ENCODE measurements at regions not wholly inside any gene's neighbourhood (a gene's known extent, or its start where the extent isn't known, plus 50 kb on each side); places are given as distances from the start of the nearest gene placed in this dataset.

- no peak for DNase-seq
These were observed 239.2 kb upstream of the HS6ST1 start for GRCh38 chr2:128557831-128558241.

- no peak for DNase-seq
These were observed 239.8 kb upstream of the HS6ST1 start for GRCh38 chr2:128558441-128558840.

GRCh38 chr2:128558895-128559532, 240.3 kb upstream of the HS6ST1 start:
- DNase-seq: no peak

DNA sequence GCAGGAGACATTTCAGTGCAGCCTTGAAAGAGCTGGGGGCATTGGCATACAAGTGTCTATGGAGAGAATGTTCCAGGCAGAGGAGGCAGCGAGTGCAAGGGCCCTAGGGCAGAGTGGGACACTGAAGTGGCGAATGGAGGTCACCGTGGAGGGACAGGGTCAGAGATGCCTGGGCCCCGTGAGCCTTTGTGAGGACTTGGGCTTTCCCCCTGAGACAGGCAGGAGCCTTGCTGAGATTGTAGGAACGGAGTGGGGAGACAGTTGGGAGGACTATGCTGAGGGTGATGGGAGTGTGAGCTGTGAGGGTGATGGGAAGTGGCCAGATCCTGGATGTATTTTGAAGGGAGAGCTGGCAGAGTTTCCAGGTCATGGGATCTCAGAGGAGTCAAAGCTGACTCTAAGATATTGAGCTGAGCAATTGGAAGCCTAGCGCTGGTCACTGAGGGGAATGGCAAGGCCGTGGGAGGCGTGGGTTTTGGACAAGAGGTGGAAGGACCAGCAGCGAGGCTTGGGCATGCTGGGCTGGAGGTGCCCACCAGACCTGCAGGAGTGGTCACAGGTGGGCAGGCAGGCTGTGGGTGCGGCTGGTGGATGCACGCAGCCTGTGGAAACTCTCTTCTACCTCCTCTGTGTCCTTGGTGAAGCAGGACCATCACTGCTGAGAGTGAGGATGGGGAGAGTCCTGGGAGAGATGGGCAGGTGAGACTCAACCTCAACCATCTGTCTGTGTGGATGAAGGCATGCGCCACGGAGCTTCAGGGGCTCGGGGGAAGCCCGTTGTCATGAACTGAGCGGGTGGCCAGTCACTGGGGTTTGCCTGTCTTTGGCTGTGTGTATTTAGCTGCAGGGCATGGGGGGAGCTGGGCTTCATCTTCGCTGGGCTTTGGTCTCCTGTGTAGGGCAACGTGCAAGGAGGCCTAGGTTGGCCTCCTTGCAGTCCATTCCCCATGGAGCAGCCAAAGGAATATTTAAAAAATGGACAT, 241.2 kb upstream of the HS6ST1 start:
- DNase-seq: no peak

- DNase-seq: no peak
These were observed 242.1 kb upstream of the HS6ST1 start for GRCh38 chr2:128560718-128561117.

GRCh38 chr2:128562471-128563347, 244.0 kb upstream of the HS6ST1 start:
- no peak for DNase-seq

- no peak for DNase-seq
These were observed 244.7 kb upstream of the HS6ST1 start for GRCh38 chr2:128563348-128563687.

- no peak for DNase-seq
These were observed 245.5 kb upstream of the HS6ST1 start for GRCh38 chr2:128564131-128564530.

- no peak for DNase-seq
These were observed 245.9 kb upstream of the HS6ST1 start for GRCh38 chr2:128564551-128564950.

- DNase-seq: no peak
These were observed 246.8 kb upstream of the HS6ST1 start for GRCh38 chr2:128565441-128565840.

DNA sequence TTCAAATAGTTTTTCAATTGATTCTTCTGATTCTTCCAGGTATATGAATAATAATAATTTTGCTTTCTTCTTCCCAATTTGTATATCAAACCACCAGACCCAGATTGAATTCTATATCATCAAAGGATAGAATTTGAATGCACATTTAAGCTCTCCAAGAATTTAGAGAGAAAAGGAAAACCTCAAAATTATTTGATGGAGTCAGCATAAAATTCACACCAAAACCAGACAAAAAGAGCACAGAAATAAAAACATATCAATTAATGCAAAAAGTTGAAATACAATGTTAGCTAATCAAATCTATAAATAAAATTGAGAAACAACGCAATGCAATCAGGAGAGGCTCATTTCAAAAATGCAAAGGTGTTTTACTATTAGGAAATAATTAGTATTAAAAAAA, 248.0 kb upstream of the HS6ST1 start:
- DNase-seq: no peak

DNA sequence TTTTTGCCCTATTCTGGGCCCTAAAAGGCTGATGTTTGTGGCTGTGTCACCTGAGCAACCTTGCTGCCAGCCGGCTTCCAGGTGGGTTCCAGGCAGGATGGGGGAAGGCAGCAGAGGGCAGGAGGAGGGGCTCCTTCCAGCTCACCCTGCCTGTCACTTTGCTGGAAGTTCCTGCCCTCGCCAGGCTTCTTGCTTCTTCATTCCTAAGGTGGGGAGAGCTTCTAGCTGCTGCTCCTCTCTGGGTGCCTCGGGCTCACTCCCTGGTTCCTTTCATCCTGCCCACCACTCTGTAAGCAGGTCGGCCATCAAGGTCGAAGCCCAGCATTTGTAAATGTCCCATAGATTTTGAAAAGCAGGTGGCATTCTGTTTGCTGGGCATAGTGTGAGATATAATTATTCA, 249.4 kb upstream of the HS6ST1 start:
- no peak for DNase-seq

GRCh38 chr2:128573116-128573515, 254.4 kb upstream of the HS6ST1 start:
- no peak for DNase-seq

- DNase-seq: no peak
These were observed 254.9 kb upstream of the HS6ST1 start for GRCh38 chr2:128573531-128573930.

DNA sequence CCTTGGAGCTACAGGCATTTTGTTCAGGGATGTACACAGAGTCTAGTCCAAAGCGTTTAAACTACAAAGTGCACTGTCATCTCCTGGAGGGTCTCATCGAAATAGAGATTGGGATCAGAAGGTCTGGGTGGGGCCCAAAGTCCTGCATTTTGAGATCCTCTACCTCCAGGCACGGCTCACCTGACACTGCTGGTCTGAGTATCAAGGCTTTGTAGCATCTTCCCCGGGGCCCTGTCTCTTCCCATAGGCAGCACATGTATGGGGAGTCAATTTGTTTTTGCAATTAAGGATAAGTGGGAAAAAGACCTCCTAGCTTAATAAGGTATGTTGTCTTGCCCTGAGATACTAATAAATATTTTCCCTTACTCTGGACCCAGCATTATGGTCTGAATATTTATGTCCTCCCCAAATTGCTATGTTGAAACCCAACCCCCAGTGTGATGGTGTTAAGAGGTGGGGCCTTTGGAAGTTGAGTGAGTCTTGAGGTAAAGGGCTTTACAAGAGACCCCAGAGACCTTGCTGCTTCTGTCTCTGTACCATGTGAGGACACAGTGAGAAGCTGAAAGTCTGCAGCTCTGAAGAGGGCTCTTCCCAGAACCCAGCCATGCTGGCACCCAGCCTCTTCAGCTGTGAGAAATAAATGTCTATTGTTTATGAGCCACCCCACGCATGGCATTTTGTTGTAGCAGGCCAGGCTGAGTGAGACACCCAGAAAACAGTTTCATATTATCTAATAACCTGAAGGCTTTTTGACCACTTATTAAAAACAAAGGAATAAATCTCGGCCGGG, 258.7 kb upstream of the HS6ST1 start:
- DNase-seq: no peak

GRCh38 chr2:128578406-128579390, 260.0 kb upstream of the HS6ST1 start:
- DNase-seq: no peak

DNA sequence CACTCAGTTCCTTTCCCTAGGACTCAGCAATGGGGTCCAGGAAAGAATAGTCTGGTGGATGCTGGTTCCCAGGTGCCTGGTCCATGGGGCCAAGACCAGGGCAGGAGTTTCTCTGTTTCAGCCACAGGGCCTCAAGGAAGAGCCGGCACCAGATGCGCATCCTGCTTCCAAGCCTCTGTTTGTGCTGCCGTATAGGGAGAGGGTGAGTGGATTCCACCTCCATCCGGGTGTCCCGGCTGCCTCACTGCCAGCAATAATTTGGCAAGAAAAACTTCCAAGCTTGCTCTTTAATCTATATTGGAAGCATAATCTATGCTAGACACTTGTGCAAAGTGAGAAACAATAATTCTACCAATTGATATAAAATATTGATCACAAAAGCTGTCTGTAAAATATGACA, 261.2 kb upstream of the HS6ST1 start:
- no peak for DNase-seq

DNA sequence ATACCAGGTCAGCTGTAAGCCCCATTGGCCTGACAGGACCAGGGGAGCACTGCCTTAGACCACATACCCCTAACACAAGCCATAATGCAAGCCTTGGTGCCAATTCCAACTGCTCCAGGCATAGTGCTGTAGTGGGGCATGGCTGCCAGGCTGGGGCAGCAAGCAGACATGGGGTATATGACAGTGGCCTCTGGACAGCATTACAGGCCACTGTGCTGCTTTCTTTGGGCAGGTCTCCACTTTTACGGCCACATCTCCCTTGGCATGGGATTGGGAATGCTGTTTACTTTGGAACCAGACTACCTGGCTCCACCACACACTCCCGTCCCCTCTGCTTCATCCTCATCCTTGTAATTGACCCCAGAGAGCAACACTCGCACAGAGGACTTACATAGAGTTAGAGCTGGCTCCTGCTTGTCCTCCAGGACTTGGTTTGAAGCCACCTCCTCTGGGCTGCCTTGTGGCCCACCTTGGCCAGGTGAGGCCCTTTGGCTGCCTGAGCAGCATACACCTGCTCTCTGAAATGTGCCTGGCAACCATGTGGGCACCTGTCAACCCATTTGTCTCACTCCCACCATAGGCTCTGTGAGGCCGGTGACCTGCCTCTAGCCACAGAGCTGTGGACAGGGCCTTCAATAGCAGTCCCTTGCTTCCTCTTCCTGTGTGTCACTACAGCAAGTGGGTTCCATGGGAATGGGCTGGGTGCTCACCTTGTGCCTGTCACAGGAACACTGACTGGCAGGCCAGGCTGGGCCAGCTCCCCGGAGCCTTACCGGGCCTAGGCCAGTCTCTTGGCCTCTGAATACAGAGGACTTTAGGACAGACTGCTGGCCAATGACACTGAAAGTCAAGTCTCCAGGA, 262.6 kb upstream of the HS6ST1 start:
- no peak for DNase-seq

DNA sequence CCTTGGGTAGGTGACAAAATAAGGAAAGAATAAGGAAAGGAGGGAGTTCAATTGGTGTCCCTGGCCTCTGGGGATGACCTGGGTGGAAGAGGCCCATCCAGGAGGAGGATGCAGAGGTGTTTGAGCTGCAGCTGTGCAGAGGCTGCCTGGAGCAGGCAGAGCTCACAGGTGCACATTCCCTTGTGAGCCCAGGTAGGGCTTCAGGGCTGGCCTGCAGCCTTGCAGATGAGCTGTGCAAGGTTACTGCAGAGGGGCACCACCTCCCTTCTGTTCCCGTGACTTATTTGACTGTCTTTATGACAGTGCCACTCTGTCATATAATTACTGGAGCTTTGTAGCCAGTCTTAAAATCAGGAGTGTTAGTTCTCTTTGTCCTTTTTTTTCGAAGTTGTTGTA, 263.2 kb upstream of the HS6ST1 start:
- no peak for DNase-seq

- DNase-seq: no peak
These were observed 265.7 kb upstream of the HS6ST1 start for GRCh38 chr2:128584296-128584890.
